Retina (tissue), 1 donor: ENCODE measurements at regions not wholly inside any gene's neighbourhood (a gene's known extent, or its start where the extent isn't known, plus 50 kb on each side); places are given as distances from the start of the nearest gene placed in this dataset.

ENCODE experiments used
- DNase-seq: peaks from one replicate; pipeline ENCODE4 v3.0.0-alpha.2; 2016

DNA sequence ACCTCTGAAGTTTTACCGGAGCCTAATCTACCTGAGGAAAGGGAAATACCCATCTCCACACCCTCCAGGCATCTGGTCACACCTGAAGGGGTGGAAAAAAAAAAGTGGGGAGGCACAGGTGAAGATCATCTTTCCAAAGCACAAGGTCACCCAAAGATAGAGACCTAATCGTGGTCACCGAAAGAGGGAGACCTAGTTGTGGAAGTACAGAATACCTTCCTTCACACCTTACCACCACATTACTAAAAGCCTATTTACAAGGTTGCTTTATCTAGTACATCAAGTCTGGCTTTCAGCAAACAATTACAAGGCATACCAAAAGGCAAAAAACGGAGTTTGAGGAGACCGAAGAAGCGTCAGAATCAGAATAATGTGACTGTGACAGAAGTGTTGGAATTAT is 110.0 kb upstream of the ARPP21 start:
- DNase-seq, result no peak

DNA sequence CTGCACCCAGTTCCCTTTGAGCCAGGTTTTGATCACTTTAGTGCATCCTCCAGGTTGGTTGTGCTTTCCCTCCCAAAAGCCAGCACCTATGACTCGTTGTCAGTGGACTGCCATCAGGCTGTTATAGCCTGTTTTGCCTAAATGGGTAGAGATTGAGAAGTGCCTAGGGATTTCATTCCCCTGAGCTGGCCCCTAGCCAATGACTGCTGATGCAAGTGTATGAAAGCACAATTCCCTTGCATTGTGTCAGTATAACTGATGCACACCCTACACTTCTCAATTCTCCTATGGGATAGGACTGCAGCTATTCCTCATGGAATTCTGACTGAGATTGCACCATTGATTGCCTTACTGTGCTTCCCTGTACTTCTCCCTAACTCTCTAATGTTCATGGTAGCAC is 102.1 kb upstream of the ARPP21 start:
- no peak for DNase-seq

DNA sequence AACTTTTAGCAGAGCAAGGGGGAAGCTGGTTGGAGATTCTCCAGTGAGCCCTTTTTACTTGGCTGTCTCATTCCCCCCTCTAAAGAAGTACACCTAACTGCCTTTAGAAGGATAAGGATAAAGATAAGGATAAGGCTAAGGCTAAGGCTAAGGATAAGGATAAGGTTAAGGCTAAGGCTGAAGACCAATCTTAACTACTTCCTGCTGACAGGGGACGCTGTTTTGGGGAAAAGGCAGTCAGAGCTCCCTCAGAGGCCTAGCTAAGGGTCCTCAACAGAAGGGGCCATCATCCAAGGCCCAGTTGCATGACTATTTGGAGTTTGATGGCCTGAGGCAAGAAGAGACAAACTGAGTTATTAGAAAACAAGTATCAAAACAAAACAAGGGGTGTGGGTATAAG is 94.3 kb upstream of the ARPP21 start:
- DNase-seq, result no peak

DNA sequence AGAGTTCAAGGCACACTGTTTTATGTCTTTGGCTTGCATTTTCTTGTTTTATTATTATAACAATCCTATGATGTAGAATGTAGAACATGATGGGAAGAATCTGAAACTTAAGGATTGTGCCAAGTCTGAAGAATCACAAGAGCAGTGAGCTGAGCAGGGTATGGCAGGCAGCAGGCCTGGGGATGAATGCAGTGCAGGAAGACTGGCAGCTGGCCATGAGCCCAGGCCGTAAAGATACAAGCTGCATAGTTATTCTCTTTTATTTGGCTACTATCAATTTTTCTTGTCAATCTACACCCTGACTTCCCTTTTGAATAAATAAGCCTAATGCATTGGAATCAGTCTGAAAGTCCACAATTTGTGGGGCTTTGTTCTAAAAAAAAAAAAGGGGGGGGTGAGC is 89.6 kb upstream of the ARPP21 start:
- no peak for DNase-seq

DNA sequence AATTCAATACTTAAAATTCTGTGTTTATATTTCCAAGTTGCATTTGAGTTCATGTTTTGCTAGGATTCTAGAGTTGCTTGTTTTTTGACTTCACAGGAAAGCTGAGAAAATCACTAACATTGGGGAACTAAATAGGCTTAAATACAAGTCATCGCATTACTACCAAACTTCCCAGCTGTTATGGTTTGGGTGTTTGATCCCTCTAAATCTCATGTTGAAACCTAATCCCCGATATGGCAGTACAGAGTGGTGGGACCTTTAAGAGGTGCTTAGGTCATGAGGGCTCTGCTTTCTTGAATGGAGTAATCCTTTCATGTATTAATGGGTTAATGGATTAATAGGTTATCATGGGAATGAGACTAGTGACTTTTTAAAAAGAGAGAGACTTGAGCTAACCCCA is 77.2 kb upstream of the ARPP21 start:
- DNase-seq, result no peak

DNA sequence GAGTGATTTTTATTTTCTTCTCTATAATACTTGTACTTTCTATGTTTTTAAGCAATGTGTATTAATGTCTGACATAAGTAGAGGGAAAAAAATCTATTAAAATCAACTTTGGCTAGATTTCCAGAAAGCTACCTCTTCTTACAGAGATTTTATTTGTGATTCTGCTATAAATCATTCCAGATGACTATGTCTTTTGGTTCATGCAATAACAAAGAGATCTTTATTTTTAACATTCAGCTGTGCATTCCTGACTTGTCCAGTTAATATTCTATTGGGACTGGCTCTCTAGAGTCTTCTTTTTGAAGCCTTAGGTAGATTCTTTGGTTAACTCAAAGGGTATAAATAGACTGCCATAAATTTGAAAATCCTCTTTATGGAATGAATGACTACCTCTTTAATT is 74.3 kb upstream of the ARPP21 start:
- no peak for DNase-seq
